HG02571 (cell line): ENCODE measurements at regions not wholly inside any gene's neighbourhood (a gene's known extent, or its start where the extent isn't known, plus 50 kb on each side); places are given as distances from the start of the nearest gene placed in this dataset.
A peak's percentile ranks its signal among the peaks of the same experiment; 100 is the strongest.
"Not testable (repeated sequence)": the region's sequence is repeated elsewhere in the genome, so short reads cannot be mapped to it uniquely, and the experiment has no call there.

Experiments
- ATAC-seq: cut with Tn5 transposase; IDR thresholded peaks from one replicate; pipeline ENCODE4 v1.9.1; 2021; ENCODE audit warnings: mild to moderate bottlenecking, moderate library complexity; ENCODE audit not compliant: unreplicated experiment

- no peak for ATAC-seq
Observed at GRCh38 chr1:118578276-118578675, 393.2 kb upstream of the SPAG17 start.

- ATAC-seq: no peak
Observed at GRCh38 chr1:118575060-118575459, 390.0 kb upstream of the SPAG17 start.

DNA sequence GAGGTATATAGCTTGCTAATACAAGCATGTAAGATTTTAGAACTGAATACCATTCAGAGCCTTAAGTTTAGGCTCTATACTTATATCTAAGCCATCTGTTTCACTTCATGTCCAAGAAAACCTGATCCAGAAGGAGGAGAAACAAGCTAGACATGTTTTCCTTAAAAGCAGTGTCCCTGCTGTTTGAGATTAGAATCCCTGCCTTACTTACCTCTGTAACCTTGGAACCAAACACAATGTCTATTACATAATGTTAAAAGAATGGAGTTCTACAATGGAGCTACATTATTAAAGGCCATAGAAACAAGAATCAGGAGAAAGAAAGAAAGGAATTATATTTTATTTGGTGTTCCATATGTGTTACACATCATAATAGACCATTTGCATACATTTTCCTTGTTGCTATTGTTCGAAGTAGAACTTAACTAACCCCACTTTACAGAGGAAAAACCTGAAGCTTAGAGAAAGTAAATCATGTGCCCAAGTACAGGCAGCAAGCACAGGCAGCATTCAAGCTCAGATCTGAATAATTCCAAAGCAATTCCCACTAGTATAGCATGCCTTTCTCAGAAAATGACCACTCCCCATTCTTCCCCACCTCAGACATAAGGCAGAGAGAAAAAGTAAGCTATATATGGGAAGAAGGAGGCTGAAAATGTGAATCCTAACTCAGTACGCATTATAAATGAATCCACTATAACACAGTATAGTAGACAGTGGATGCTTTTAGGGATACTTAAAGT lies 380.1 kb upstream of the SPAG17 start:
- ATAC-seq: no peak

GRCh38 chr1:118563981-118564951 lies 379.2 kb upstream of the SPAG17 start:
- peak; percentile 52 for ATAC-seq

DNA sequence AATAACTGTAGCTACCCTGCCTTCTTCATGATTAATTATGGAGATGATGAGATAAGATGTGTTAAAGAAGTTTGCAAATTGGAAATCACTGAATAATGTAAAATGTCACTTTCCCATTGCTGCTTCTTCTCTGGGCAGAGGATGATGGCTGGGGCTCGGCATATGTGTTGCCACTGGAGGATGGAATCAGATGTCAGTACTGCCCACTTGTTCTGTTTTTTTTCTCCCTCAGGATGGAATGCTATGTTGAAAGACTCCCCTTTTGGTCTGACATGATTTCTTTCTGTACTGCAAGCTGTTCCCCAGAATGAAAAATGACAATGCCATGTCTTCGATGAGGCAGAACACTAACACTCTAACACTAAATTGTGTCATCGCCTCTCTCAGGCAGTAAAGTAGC lies 373.9 kb upstream of the SPAG17 start:
- ATAC-seq: no peak

- ATAC-seq: no peak
Observed at GRCh38 chr1:118556936-118557335, 371.9 kb upstream of the SPAG17 start.

GRCh38 chr1:118555638-118556037 lies 370.6 kb upstream of the SPAG17 start:
- no peak for ATAC-seq

GRCh38 chr1:118535901-118536300 lies 350.9 kb upstream of the SPAG17 start:
- no peak for ATAC-seq

- ATAC-seq: not testable (repeated sequence)
Observed at GRCh38 chr1:118511922-118512321, 326.9 kb upstream of the SPAG17 start.

DNA sequence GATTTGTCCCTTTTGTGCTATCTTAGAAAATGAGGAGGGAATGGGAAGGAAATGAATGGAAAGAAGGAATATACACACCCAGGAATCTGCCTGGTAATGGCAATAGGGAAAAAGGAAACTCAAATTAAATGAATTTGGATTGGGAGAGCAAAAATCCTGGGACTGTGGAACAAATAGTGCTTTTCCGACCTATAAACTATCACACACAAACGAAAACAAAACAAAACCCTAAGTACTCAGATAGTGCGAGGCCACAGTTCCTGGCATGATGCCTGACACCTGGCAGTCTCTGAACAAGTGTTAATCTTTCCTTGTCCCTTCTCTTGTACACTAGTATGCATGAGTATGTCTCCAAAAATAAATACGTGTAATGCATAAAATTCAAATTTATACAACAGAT lies 319.8 kb upstream of the SPAG17 start:
- ATAC-seq: no peak

DNA sequence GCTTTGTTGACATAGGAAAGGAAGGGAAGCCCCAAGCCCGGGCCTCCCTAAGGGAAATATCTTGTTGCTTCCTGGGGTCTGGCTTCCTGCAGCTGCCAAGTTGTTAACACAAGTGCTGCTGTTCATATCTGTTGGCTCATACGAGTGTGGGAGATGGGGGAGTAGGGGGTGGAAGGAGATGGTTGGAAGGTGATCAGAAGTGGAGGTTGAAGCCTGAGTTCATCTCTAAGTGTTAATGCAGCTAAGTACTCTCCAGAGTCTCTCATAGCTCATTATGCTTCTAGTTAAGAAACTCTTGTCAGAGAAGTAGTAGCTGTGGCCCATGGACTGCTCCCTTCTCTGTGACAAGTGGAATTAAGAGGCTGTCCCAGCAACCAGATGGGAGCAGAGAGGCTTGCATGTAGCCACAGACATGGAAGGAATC lies 319.2 kb upstream of the SPAG17 start:
- ATAC-seq: no peak

DNA sequence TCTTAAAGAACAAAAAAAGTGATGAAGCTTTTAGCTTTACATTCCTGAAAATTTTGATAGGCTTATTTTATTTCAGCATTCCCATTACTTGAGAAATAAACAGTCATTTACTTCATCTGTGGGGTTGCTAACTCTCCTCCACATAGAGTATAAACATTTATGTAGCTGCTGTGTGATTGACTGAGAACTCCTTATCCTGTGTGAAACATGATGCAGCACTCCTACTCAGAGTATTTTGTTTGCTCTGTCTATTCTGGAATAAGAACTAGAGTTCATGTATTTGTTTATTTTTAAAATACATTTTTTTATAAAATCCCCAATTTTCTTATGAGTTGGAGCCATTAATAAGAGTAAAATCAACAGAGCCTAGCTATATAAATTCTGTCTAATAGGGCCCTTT lies 318.7 kb upstream of the SPAG17 start:
- ATAC-seq: no peak

GRCh38 chr1:118494998-118495397 lies 310.0 kb upstream of the SPAG17 start:
- no peak for ATAC-seq

- no peak for ATAC-seq
Observed at GRCh38 chr1:118488787-118489186, 303.8 kb upstream of the SPAG17 start.

DNA sequence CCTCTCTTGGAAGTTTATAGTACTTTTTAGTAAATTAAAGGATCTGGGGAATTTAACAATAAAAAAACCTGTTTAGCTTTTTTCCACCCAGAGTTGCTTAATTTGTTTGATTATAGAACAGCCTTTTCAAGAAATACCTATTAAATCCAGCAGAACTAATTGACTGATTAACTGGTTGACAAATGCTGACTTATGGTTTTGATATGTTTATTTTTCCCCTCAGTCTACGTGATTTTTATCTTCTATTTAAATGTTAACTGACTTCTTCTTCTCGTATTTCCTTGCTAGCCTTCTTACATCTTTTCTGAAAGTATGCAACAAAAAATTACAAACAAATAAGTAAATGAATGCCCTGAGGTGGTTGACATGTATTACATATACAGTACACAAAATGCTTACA lies 302.9 kb upstream of the SPAG17 start:
- no peak for ATAC-seq

- ATAC-seq: no peak
Observed at GRCh38 chr1:118487091-118487490, 302.1 kb upstream of the SPAG17 start.

- no peak for ATAC-seq
Observed at GRCh38 chr1:118486199-118486598, 301.2 kb upstream of the SPAG17 start.

DNA sequence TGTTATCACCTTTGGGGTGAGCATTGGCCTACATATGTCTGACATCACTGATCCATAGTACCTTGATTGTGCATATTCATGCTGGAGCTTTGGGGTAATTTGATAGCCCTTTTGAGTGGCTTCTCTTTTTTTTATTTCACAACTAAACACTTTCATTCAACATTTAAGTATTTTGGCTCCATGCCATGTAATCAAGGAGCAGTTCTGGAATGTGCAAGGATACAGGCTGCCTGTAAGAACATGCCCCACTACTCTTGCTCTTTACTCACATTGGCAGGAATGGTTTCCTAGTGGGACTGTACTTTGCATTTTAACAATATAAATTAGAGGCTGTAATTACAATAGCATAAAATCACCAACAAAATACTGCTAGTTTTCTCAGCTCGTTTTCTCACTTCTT lies 300.7 kb upstream of the SPAG17 start:
- ATAC-seq: no peak

- ATAC-seq: no peak
Observed at GRCh38 chr1:118484893-118485292, 299.9 kb upstream of the SPAG17 start.

- ATAC-seq: no peak
Observed at GRCh38 chr1:118483245-118484006, 298.4 kb upstream of the SPAG17 start.

DNA sequence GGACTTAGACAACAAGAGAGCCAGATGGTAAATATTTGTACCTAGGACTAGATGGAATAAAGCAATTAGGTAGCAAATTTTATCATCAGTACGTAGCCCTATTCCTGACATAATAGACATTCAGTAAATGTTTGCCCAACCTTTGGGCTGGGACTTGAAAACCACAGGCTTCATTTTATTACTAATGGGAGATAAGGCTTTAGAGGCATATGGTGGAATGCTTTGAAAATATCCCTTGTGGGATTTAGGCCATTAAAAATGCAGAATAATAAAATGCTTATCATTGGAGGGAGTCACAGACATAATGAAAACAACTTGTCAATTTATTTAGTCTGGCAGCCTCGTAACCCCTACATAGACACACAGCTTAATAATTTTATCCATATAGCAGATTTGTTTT lies 296.1 kb upstream of the SPAG17 start:
- ATAC-seq: no peak
